ENCODE measurements at regions not wholly inside any gene's neighbourhood (a gene's known extent, or its start where the extent isn't known, plus 50 kb on each side); places are given as distances from the start of the nearest gene placed in this dataset.

DNA sequence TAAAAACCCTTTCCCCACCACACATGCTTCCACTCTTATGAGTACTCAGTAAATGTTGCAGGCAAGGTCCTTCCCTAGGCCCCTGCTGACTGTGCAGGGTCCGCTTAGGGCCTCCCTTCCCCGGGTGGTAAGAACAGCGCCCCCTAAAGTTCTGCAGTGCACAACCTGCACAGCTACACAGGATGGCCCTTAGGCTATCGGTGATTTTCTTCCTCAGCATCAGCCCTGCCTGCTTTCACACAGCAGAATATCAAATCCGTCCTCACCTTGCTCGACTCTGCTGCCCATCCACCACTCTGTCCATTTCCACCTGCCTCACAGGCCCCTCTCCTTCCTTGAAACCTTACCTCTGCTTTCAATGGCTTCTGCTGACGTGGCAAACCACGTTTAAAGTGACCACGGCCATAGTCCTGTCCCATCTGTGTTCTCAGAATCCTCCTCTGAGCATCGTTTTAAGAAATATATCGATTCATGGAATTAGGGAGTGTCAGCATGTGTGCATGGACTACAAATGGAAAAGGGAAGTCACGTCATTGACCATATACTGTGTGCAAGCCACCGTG is 51.4 kb upstream of the TMEM132E start:
- H3K79me2 ChIP-seq (ENCODE audit: insufficient read depth, low read length) = no peaks in the 10 kb centered on the region
- H3K4me3 ChIP-seq (replicated peaks in 1 of 3; ENCODE audit: low read depth in 2 of 3, low read length in 3 of 3) = no peak overlapping the region
- no peak overlapping the region for H3K9ac ChIP-seq (ENCODE audit: insufficient read depth, low read length, poor library complexity, severe bottlenecking)
- no peaks in the 10 kb centered on the region for H3K36me3 Mint-ChIP-seq
- H2AFZ ChIP-seq (ENCODE audit: insufficient read depth, low read depth, low read length, poor library complexity, severe bottlenecking) = no peak overlapping the region
- H3K4me2 ChIP-seq (replicated peaks; ENCODE audit: extremely low read depth, low read length, poor library complexity, severe bottlenecking) = no peak overlapping the region
- no peaks in the 10 kb centered on the region for H3K4me1 Mint-ChIP-seq
- intact Hi-C loops (cut with micrococcal nuclease) = loop anchor here in 1 of 2 donors (5.0 kb wide), 1 partner anchor 106 kb away; no protein-coding TSS in a partner anchor
- peaks cover 0 to 2% of the 10 kb centered on the region in 2 donors for H3K27me3 ChIP-seq (ENCODE audit: control insufficient read depth in 2 of 2, insufficient read depth in 2 of 2, low read length in 2 of 2)
- WGBS (ENCODE audit: insufficient coverage) = 77% methylated on average over 12 of the region's 13 CpGs
- H3K27ac ChIP-seq (ENCODE audit: low read depth in 1 of 2, low read length in 2 of 2) = no peak overlapping the region
- H4K20me1 ChIP-seq (ENCODE audit: insufficient read depth, low read length) = no peaks in the 10 kb centered on the region
- H3K36me3 ChIP-seq (replicated peaks in 1 of 2; ENCODE audit: control insufficient read depth in 1 of 2, insufficient read depth in 2 of 2, low read length in 2 of 2) = no peaks in the 10 kb centered on the region
- H3K27me3 Mint-ChIP-seq (ENCODE audit: low read depth in 3 of 3) = peaks cover 8 to 20% (median 10%) of the 10 kb centered on the region in 3 donors
- TF ChIP-seq, protein P1, sequence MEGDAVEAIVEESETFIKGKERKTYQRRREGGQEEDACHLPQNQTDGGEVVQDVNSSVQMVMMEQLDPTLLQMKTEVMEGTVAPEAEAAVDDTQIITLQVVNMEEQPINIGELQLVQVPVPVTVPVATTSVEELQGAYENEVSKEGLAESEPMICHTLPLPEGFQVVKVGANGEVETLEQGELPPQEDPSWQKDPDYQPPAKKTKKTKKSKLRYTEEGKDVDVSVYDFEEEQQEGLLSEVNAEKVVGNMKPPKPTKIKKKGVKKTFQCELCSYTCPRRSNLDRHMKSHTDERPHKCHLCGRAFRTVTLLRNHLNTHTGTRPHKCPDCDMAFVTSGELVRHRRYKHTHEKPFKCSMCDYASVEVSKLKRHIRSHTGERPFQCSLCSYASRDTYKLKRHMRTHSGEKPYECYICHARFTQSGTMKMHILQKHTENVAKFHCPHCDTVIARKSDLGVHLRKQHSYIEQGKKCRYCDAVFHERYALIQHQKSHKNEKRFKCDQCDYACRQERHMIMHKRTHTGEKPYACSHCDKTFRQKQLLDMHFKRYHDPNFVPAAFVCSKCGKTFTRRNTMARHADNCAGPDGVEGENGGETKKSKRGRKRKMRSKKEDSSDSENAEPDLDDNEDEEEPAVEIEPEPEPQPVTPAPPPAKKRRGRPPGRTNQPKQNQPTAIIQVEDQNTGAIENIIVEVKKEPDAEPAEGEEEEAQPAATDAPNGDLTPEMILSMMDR (IDR thresholded peaks at IDR 0.05) = no peak
- no peaks in the 10 kb centered on the region for H3K4me1 ChIP-seq (ENCODE audit: control insufficient read depth in 1 of 2, insufficient read depth in 2 of 2, low read length in 2 of 2)
- H3K4me3 Mint-ChIP-seq = no peak overlapping the region
- H3K27ac Mint-ChIP-seq = no peak overlapping the region
- no peaks in the 10 kb centered on the region for H3K9me3 ChIP-seq (replicated peaks in 1 of 2; ENCODE audit: control insufficient read depth in 1 of 2, insufficient read depth in 1 of 2, low read length in 2 of 2)
- DNase-seq = no peak
- no peaks in the 10 kb centered on the region for H3K9me3 Mint-ChIP-seq

- H3K27me3 Mint-ChIP-seq (ENCODE audit: low read depth in 3 of 3) = peaks cover 8 to 20% (median 10%) of the 10 kb centered on the region in 3 donors
- TF ChIP-seq, protein P1 (IDR thresholded peaks at IDR 0.05) = no peak
Measured at GRCh38 chr17:34527136-34527907, 52.1 kb upstream of the TMEM132E start.

More at GRCh38 chr17:34527136-34527907, 52.1 kb upstream of the TMEM132E start:
- no peak overlapping the region for H2AFZ ChIP-seq (ENCODE audit: insufficient read depth, low read depth, low read length, poor library complexity, severe bottlenecking)
- H3K27me3 ChIP-seq (ENCODE audit: control insufficient read depth in 2 of 2, insufficient read depth in 2 of 2, low read length in 2 of 2) = peaks cover 0 to 2% of the 10 kb centered on the region in 2 donors
- no peaks in the 10 kb centered on the region for H3K36me3 ChIP-seq (replicated peaks in 1 of 2; ENCODE audit: control insufficient read depth in 1 of 2, insufficient read depth in 2 of 2, low read length in 2 of 2)
- no peak overlapping the region for H3K4me3 ChIP-seq (replicated peaks in 1 of 3; ENCODE audit: low read depth in 2 of 3, low read length in 3 of 3)
- no peak overlapping the region for H3K4me2 ChIP-seq (replicated peaks; ENCODE audit: extremely low read depth, low read length, poor library complexity, severe bottlenecking)
- no peak overlapping the region for H3K27ac ChIP-seq (ENCODE audit: low read depth in 1 of 2, low read length in 2 of 2)
- H3K4me1 ChIP-seq (ENCODE audit: control insufficient read depth in 1 of 2, insufficient read depth in 2 of 2, low read length in 2 of 2) = no peaks in the 10 kb centered on the region
- no peaks in the 10 kb centered on the region for H3K4me1 Mint-ChIP-seq
- H3K9ac ChIP-seq (ENCODE audit: insufficient read depth, low read length, poor library complexity, severe bottlenecking) = no peak overlapping the region
- no peaks in the 10 kb centered on the region for H3K79me2 ChIP-seq (ENCODE audit: insufficient read depth, low read length)
- H3K9me3 Mint-ChIP-seq = no peaks in the 10 kb centered on the region
- no peaks in the 10 kb centered on the region for H3K9me3 ChIP-seq (replicated peaks in 1 of 2; ENCODE audit: control insufficient read depth in 1 of 2, insufficient read depth in 1 of 2, low read length in 2 of 2)
- H4K20me1 ChIP-seq (ENCODE audit: insufficient read depth, low read length) = no peaks in the 10 kb centered on the region
- WGBS (ENCODE audit: insufficient coverage) = 55% methylated on average over 12 of the region's 18 CpGs
- no peak overlapping the region for H3K27ac Mint-ChIP-seq
- H3K4me3 Mint-ChIP-seq = no peak overlapping the region
- intact Hi-C loops (cut with micrococcal nuclease) = loop anchor here in 1 of 2 donors (5.0 kb wide), 1 partner anchor 105 kb away; no protein-coding TSS in a partner anchor
- no peak for DNase-seq
- H3K36me3 Mint-ChIP-seq = no peaks in the 10 kb centered on the region

Data from CD14-positive monocyte (primary cell).